Adrenal gland (tissue), 5 donors: ENCODE measurements at regions not wholly inside any gene's neighbourhood (a gene's known extent, or its start where the extent isn't known, plus 50 kb on each side); places are given as distances from the start of the nearest gene placed in this dataset.

Experiments used
- POLR2A ChIP-seq, 2 donors: fragments of 450-650 bp; IDR thresholded peaks; one replicate each; pipeline ENCODE4 v1.6.1; 2017; ENCODE audit warnings: antibody characterized with exemption in 2 of 2, mild to moderate bottlenecking in 2 of 2, moderate library complexity in 1 of 2
- TF ChIP-seq, protein P1 (sequence below), 6 experiments: fragments of 450-650 bp in 4 of 6; fragments of 200-600 bp in 2 of 6; sonication (generic) in 1 of 6; IDR thresholded peaks; 1 replicate in 5 of 6; 2 replicates in 1 of 6; pipeline versions ENCODE4 v1.5.1 to v1.8.0; 2016 to 2021; ENCODE audit warnings: antibody characterized with exemption in 6 of 6, mild to moderate bottlenecking in 2 of 6, moderate library complexity in 1 of 6
- donor health status: DM: no; HTN: no; CAD: no.

DNA sequence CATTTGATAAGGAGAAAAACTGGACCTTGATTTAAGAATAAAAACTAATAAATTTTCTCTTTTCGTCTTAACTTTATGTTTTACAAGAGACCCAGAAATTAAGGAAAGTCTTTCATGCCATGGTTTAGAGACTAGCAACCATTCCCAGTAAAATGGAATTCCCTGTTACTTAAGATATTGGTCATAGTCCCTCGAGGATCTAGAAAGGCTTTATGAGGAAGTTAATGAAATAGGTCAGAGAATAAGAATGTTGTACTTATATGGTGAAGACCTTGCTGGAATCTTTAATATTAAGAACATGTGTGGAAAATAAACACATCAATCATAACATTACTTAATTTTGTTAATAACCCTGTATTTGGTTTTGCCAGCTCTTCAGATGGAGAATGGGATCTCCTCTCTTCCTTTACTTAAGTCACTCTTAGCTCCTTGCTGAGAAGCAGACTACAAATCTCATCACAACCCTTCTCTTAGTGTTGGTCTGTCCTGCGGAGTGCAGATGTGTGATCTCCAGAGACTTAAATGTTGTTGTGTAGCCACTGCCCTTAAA is 382.9 kb downstream of the QKI start:
- TF ChIP-seq, protein P1, sequence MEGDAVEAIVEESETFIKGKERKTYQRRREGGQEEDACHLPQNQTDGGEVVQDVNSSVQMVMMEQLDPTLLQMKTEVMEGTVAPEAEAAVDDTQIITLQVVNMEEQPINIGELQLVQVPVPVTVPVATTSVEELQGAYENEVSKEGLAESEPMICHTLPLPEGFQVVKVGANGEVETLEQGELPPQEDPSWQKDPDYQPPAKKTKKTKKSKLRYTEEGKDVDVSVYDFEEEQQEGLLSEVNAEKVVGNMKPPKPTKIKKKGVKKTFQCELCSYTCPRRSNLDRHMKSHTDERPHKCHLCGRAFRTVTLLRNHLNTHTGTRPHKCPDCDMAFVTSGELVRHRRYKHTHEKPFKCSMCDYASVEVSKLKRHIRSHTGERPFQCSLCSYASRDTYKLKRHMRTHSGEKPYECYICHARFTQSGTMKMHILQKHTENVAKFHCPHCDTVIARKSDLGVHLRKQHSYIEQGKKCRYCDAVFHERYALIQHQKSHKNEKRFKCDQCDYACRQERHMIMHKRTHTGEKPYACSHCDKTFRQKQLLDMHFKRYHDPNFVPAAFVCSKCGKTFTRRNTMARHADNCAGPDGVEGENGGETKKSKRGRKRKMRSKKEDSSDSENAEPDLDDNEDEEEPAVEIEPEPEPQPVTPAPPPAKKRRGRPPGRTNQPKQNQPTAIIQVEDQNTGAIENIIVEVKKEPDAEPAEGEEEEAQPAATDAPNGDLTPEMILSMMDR (IDR thresholded peaks at IDR 0.05): no peak
- TF ChIP-seq POLR2A (IDR thresholded peaks at IDR 0.05): no peak
